NT2/D1 (cell line): ENCODE measurements at regions not wholly inside any gene's neighbourhood (a gene's known extent, or its start where the extent isn't known, plus 50 kb on each side); places are given as distances from the start of the nearest gene placed in this dataset.

Experiments
- DNase-seq: peaks from one replicate; pipeline ENCODE4 v3.0.0-alpha.2; 2011; ENCODE audit warnings: low read depth, low spot score
- H3K27me3 ChIP-seq: 2 replicates; pipeline ENCODE4 v1.6.0; 2011; ENCODE audit warnings: mild to moderate bottlenecking; ENCODE audit not compliant: insufficient read length, insufficient read depth
- H3K36me3 ChIP-seq: 2 replicates; pipeline ENCODE4 v1.6.1; 2011; ENCODE audit warnings: mild to moderate bottlenecking, low read length, mixed read lengths; ENCODE audit not compliant: insufficient read depth, insufficient read length
- H3K4me1 ChIP-seq: 2 replicates; pipeline ENCODE4 v1.5.1; 2011; ENCODE audit not compliant: insufficient read depth, insufficient read length
- H3K4me3 ChIP-seq: 2 replicates; pipeline ENCODE4 v1.5.1; 2011; ENCODE audit warnings: low read depth; ENCODE audit not compliant: insufficient read length
- H3K9ac ChIP-seq: 2 replicates; pipeline ENCODE4 v1.6.0; 2011; ENCODE audit warnings: low read depth; ENCODE audit not compliant: insufficient read length
- H3K9me3 ChIP-seq: 2 replicates; pipeline ENCODE4 v1.5.1; 2011; ENCODE audit warnings: mild to moderate bottlenecking, low read length; ENCODE audit not compliant: insufficient read depth
- SUZ12 ChIP-seq: IDR thresholded peaks from 2 replicates; pipeline ENCODE4 v1.6.1; 2011; ENCODE audit not compliant: insufficient read length, insufficient read depth; ENCODE audit errors: extremely low read depth
- YY1 ChIP-seq: IDR thresholded peaks from 2 replicates; pipeline ENCODE4 v1.6.1; 2011; ENCODE audit not compliant: insufficient read length, insufficient read depth
- ZNF274 ChIP-seq: IDR thresholded peaks from 2 replicates; pipeline ENCODE4 v1.6.1; 2011; ENCODE audit warnings: mild to moderate bottlenecking, low read depth, low read length

DNA sequence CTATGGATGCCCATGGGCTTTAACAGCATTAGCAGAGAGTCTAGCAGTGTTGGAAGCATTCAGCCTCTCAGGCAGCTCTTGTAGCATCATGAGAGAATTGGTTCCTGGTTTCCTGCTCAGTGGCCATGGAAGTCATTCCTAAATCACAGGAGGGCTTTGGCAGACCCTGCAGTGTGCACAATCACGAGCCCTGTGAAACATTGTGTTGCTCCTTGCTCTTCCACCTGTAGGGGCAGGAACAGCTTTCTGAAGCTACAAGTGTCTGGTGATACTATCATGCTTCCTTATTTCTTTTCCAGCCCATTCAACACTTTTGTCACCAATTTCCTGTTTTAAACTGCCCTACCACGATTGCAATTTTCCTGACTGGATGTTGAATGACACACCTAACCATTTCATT lies 402.2 kb upstream of the USP15 start:
- H3K9ac ChIP-seq: no peak overlapping the region
- TF ChIP-seq YY1: no peak
- TF ChIP-seq SUZ12: no peak
- TF ChIP-seq ZNF274: no peak

DNA sequence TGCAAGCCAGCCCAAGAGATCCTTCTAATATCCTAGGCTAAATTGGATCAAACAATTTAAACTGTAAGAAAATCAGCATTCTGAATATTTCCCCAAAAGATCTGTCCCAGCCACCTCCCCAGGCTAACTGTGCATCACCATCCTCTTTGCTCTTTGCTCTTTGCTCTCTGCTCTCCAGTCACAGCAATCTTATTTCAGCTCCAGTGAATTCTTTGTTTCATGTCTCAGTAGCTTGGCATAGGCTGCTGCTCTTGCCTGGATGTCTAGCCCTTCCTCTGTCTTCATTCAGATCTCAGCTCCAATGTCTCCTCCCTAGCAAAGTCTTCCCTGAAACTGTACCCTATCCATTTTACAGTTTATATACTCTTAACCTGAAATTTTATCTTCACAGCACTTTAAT lies 399.8 kb upstream of the USP15 start:
- Histone ChIP-seq H3K9me3 (no peaks in the 10 kb centered on the region), H3K4me1 (no peaks in the 10 kb centered on the region), H3K27me3 (no peaks in the 10 kb centered on the region), H3K36me3 (no peaks in the 10 kb centered on the region), H3K4me3 (no peak overlapping the region), H3K9ac (no peak overlapping the region)
- TF ChIP-seq YY1 (no peak), SUZ12 (no peak), ZNF274 (no peak)
- DNase-seq: no peak

More for the DNA sequence above, 402.2 kb upstream of the USP15 start:
- Histone ChIP-seq H3K9me3 (no peaks in the 10 kb centered on the region), H3K27me3 (no peaks in the 10 kb centered on the region), H3K36me3 (no peaks in the 10 kb centered on the region), H3K4me1 (no peaks in the 10 kb centered on the region), H3K4me3 (no peak overlapping the region)
- no peak for DNase-seq

DNA sequence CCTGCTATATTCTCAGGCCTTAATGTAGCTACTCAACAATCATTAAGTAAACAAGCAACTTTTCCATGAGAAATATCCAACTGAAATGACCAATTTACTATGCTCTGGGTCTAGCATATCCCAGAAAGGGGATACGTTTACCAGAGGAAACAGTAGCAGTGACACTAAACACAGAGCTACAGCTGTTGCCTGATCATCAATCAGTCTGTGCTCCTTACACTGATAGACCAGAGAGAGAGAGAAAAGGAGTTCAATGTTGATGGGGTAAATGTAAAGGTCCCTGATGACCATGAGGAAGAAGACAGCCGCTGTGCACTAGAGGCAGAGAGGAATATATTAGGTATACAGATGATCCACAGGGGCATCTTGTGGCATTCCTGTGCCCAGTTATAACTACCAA lies 397.2 kb upstream of the USP15 start:
- TF ChIP-seq ZNF274 (no peak), SUZ12 (no peak), YY1 (no peak)

DNA sequence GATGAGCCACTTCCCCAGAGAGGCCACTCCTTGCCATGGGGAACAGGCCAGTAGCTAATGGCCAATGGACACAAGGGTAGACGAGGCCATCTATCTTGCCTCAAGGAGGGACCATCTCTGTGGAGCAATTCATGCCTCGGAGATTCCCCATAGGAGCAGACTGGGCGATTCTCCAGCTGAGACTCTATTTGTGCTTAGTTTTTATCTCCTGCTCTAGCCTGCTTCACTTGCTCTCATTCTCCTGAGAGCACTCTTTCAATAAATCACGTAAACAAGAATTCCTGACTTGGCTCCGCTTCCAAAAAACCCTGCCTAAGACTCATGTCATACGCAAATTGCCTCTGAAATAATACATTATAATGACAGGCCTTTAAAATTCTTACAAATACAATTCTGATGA lies 396.4 kb upstream of the USP15 start:
- H3K9ac ChIP-seq: no peak overlapping the region
- no peaks in the 10 kb centered on the region for H3K9me3 ChIP-seq
- no peaks in the 10 kb centered on the region for H3K36me3 ChIP-seq
- H3K27me3 ChIP-seq: no peaks in the 10 kb centered on the region
- DNase-seq: no peak
- H3K4me1 ChIP-seq: no peaks in the 10 kb centered on the region
- no peak overlapping the region for H3K4me3 ChIP-seq
- no peak for TF ChIP-seq ZNF274
- TF ChIP-seq YY1: no peak
- no peak for TF ChIP-seq SUZ12

More for the DNA sequence above, 397.2 kb upstream of the USP15 start:
- H3K4me1 ChIP-seq: no peaks in the 10 kb centered on the region
- no peaks in the 10 kb centered on the region for H3K9me3 ChIP-seq
- no peak overlapping the region for H3K4me3 ChIP-seq
- H3K36me3 ChIP-seq: no peaks in the 10 kb centered on the region
- no peak for DNase-seq
- no peaks in the 10 kb centered on the region for H3K27me3 ChIP-seq
- H3K9ac ChIP-seq: no peak overlapping the region

DNA sequence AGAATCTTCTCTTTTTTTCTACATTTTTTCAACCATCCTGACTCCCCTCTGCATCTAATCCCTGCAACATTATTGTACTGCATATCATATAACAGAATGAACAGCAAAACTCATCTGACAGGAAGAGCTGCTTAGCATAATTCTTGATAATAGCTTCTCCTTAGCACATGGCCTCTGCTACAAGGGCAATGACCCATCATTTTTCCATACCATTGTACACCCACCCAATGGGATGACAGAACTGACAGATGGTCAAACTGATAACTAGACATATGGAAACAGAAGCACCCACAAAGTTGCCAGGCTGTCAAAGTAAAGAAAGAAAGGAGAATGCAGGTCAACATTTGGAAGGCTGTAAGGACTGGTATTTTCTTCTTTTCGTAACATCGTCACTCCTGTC lies 390.4 kb upstream of the USP15 start:
- H3K4me3 ChIP-seq: no peak overlapping the region
- no peak for TF ChIP-seq YY1
- no peak for TF ChIP-seq ZNF274
- H3K36me3 ChIP-seq: no peaks in the 10 kb centered on the region
- no peaks in the 10 kb centered on the region for H3K9me3 ChIP-seq
- DNase-seq: no peak
- no peak overlapping the region for H3K9ac ChIP-seq
- H3K27me3 ChIP-seq: no peaks in the 10 kb centered on the region
- H3K4me1 ChIP-seq: no peaks in the 10 kb centered on the region

DNA sequence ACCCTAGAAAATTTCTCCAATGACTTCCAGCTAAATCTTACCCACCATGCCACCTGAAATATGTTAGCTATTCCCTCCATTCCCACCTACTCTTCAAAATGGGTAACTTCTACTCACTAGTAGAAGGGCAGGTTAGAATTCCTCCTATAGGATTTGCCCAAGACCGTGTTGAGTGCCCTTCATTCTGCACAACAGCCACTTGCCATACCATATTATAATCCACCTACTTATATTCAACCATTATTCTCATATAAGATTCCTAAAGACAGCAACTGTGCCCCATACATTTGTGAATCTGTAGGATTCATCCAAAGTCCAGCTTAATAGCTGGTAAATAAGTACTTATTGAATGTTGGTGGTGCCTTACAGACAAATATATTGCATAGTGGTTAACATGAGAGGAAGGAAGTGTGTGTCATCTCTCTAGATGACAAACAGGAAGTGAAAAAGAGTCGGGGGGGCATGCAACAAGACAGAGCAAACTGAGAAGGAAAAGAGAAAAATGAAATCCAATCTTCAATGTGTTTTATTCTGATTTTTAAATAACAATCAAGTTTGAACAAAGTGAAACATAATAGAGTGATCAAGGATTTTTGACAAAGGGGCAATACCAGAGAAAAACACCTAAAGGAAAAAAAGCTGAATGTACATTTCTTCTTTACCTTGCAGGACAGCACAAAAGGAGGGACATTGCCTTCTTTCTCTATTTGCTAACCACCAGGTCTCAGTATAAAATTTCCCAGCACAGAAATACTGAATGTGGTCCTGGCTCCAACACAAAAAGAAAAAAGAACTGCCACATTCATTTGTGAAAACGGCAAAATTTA lies 389.3 kb upstream of the USP15 start:
- Histone ChIP-seq H3K9ac (no peak overlapping the region), H3K4me3 (no peak overlapping the region), H3K36me3 (no peaks in the 10 kb centered on the region), H3K4me1 (no peaks in the 10 kb centered on the region), H3K27me3 (no peaks in the 10 kb centered on the region), H3K9me3 (no peaks in the 10 kb centered on the region)
- no peak for TF ChIP-seq SUZ12
- no peak for TF ChIP-seq YY1
- no peak for TF ChIP-seq ZNF274
- no peak for DNase-seq

DNA sequence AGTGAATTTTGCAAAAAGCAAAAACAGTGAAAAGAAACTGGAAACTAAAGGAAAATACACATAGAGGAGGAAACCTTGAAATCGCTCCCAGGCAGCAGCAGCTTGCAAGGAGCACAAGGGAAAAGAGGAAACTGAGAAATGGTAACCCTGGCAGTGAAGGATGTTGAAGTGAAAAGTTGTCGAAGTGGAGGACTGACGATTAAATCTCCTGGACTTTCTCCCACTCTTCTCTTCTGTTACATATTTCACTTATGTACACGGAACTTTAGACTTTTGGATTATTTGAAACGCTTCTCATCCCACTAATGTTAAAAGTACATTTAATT lies 388.8 kb upstream of the USP15 start:
- Histone ChIP-seq H3K4me1 (no peaks in the 10 kb centered on the region), H3K27me3 (no peaks in the 10 kb centered on the region), H3K36me3 (no peaks in the 10 kb centered on the region), H3K9ac (no peak overlapping the region), H3K9me3 (no peaks in the 10 kb centered on the region), H3K4me3 (no peak overlapping the region)
- DNase-seq: no peak
- TF ChIP-seq SUZ12: no peak
- TF ChIP-seq ZNF274: no peak
- no peak for TF ChIP-seq YY1

DNA sequence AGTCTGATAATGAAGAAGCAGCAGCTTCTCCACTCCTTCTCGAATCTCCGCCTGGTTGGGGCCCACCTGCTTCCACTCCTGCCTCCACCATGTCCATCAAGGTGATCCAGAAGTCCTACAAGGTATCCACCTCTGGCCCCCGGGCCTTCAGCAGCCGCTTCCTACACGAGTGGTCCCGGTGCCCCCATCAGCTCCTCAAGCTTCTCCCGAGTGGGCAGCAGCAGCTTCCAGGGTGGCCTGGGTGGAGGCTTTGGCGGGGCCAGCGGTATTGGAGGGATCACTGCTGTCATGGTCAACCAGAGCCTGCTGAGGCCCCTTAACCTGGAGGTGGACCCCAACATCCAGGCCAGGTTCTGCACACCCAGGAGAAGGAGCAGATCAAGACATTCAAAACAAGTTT lies 381.0 kb upstream of the USP15 start:
- H3K9me3 ChIP-seq: no peaks in the 10 kb centered on the region
- no peaks in the 10 kb centered on the region for H3K36me3 ChIP-seq
- no peak overlapping the region for H3K9ac ChIP-seq
- DNase-seq: no peak
- H3K4me3 ChIP-seq: no peak overlapping the region
- no peaks in the 10 kb centered on the region for H3K4me1 ChIP-seq
- TF ChIP-seq SUZ12 (no peak), ZNF274 (no peak), YY1 (no peak)
- H3K27me3 ChIP-seq: no peaks in the 10 kb centered on the region
